Sigmoid colon (tissue), 6 donors: ENCODE measurements at regions not wholly inside any gene's neighbourhood (a gene's known extent, or its start where the extent isn't known, plus 50 kb on each side); places are given as distances from the start of the nearest gene placed in this dataset.

ENCODE experiments used
- DNase-seq: peaks from one replicate; pipeline ENCODE4 v3.0.0-alpha.2; 2019
- H3K27ac ChIP-seq, 4 donors: fragments of 200-600 bp; sonication (generic); one replicate each; pipeline ENCODE4 v1.5.1; 2016 to 2019; ENCODE audit warnings: mild to moderate bottlenecking in 1 of 4
- H3K27me3 ChIP-seq, 3 donors: fragments of 200-600 bp; sonication (generic); one replicate each; pipeline ENCODE4 v1.5.1; 2019; ENCODE audit warnings: mild to moderate bottlenecking in 1 of 3
- H3K36me3 ChIP-seq, 4 donors: fragments of 200-600 bp; sonication (generic); one replicate each; pipeline ENCODE4 v1.5.1; 2016 to 2019
- H3K4me1 ChIP-seq, 4 donors: fragments of 200-600 bp; sonication (generic); one replicate each; pipeline ENCODE4 v1.5.1; 2017 to 2019
- H3K4me3 ChIP-seq, 4 donors: fragments of 200-600 bp; sonication (generic); one replicate each; pipeline ENCODE4 v1.5.1; 2017 to 2019; ENCODE audit warnings: mild to moderate bottlenecking in 2 of 4, moderate library complexity in 1 of 4
- H3K9me3 ChIP-seq, 4 donors: fragments of 200-600 bp in 3 of 4; sonication (generic) in 3 of 4; one replicate each; pipeline versions ENCODE4 v1.5.1 to v1.6.1; 2013 to 2019
- CTCF ChIP-seq, 4 experiments: fragments of 450-650 bp in 3 of 4; fragments of 200-600 bp in 1 of 4; IDR thresholded peaks; one replicate each; pipeline ENCODE4 v1.5.1; 2016 to 2019; ENCODE audit warnings: antibody characterized with exemption in 4 of 4, mild to moderate bottlenecking in 3 of 4, moderate library complexity in 2 of 4
- EP300 ChIP-seq, 4 donors: sonication (generic); formaldehyde crosslinking; IDR thresholded peaks; one replicate each; pipeline ENCODE4 v1.6.1; 2017; ENCODE audit warnings: antibody characterized with exemption in 4 of 4
- POLR2A ChIP-seq, 2 donors: fragments of 450-650 bp; IDR thresholded peaks; one replicate each; pipeline ENCODE4 v1.6.1; 2016; ENCODE audit warnings: antibody characterized with exemption in 2 of 2, mild to moderate bottlenecking in 2 of 2, moderate library complexity in 2 of 2
- POLR2AphosphoS5 ChIP-seq, 4 donors: sonication (generic); formaldehyde crosslinking; IDR thresholded peaks; one replicate each; pipeline ENCODE4 v1.6.1; 2017; ENCODE audit warnings: antibody characterized with exemption in 4 of 4
- WGBS, 2 donors: extraction: QIAGEN DNeasy Blood & Tissue Kit; methylation state at CpG; one replicate each; pipeline ENCODE4 v1.1.7; 2013; 5-methylcytosine and 5-hydroxymethylcytosine counted together
- intact Hi-C: fragments of 100-400 bp; cut with DNase I; formaldehyde crosslinking; loops from one replicate; pipeline ENCODE4 v1.15.1; 2023
- donor health status: healthy with polysubstance abuse.
- donor health status: healthy.

DNA sequence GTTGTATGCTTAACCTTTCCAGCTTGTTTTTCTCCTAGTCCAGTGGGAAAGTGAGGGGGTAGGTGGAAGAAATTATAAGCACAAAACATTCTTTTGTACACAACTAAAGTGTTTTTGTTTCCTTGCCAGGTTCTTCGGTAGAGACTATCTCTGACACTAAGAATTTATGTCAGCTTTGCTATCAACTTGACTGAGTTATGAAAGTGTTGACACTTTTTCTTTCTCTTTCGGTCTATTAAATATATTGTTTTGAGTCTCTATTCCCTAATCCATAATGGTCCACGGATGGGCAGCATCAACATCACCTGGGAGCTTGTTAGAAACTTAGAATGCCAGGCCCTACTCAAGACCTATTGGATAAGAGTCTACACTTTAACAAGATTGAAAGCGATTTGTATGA lies 195.0 kb upstream of the ATP10B start:
- whole genome bisulfite sequencing, 2 donors = 56 to 59% methylated on average over 4 of the region's 4 CpGs
- intact Hi-C loops = no loop called here

DNA sequence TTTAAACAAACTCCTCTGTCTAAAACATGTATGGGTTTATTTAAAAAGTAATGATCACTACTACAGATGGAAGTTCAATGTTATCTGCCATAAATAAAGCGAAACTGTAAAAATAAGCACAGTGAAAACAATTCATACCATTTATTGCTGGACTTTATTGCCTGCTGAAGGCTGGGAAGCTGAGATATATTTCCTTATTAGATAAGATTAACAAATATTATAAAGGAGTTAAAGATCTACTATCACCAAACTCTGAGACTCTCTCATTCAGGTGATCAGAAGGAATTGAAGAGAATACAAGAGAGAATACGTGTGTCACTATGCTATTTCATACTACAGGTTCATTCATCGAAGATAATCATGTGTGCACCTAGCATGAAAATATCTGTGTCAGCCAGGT lies 190.9 kb upstream of the ATP10B start:
- H3K27me3 ChIP-seq = no peaks in the 10 kb centered on the region
- no peak overlapping the region for H3K27ac ChIP-seq
- no peaks in the 10 kb centered on the region for H3K9me3 ChIP-seq
- intact Hi-C loops = no loop called here
- no peak for TF ChIP-seq POLR2AphosphoS5 (IDR thresholded peaks at IDR 0.05)
- TF ChIP-seq EP300 (IDR thresholded peaks at IDR 0.05) = no peak
- no peak for TF ChIP-seq CTCF (IDR thresholded peaks at IDR 0.05)
- no peak for TF ChIP-seq POLR2A (IDR thresholded peaks at IDR 0.05)
- WGBS, 2 donors = 23 to 63% methylated on average over 3 of the region's 3 CpGs
- DNase-seq = no peak
- no peaks in the 10 kb centered on the region for H3K4me1 ChIP-seq
- no peak overlapping the region for H3K4me3 ChIP-seq
- H3K36me3 ChIP-seq = no peaks in the 10 kb centered on the region

More for the DNA sequence above, 195.0 kb upstream of the ATP10B start:
- Histone ChIP-seq H3K36me3 (no peaks in the 10 kb centered on the region), H3K4me3 (no peak overlapping the region), H3K27ac (no peak overlapping the region), H3K27me3 (no peaks in the 10 kb centered on the region), H3K4me1 (no peaks in the 10 kb centered on the region), H3K9me3 (no peaks in the 10 kb centered on the region)
- no peak for DNase-seq
- TF ChIP-seq POLR2A (IDR thresholded peaks at IDR 0.05) = no peak
- TF ChIP-seq CTCF (IDR thresholded peaks at IDR 0.05) = no peak
- no peak for TF ChIP-seq POLR2AphosphoS5 (IDR thresholded peaks at IDR 0.05)
- TF ChIP-seq EP300 (IDR thresholded peaks at IDR 0.05) = no peak

GRCh38 chr5:161042443-161042842 lies 190.4 kb upstream of the ATP10B start:
- TF ChIP-seq POLR2AphosphoS5 (IDR thresholded peaks at IDR 0.05) (no peak), CTCF (IDR thresholded peaks at IDR 0.05) (no peak), EP300 (IDR thresholded peaks at IDR 0.05) (no peak), POLR2A (IDR thresholded peaks at IDR 0.05) (no peak)
- intact Hi-C loops = no loop called here
- no peaks in the 10 kb centered on the region for H3K27me3 ChIP-seq
- 22 to 63% methylated on average over 1 of the region's 1 CpG for WGBS, 2 donors
- no peaks in the 10 kb centered on the region for H3K4me1 ChIP-seq
- no peaks in the 10 kb centered on the region for H3K36me3 ChIP-seq
- H3K9me3 ChIP-seq = no peaks in the 10 kb centered on the region
- H3K4me3 ChIP-seq = no peak overlapping the region
- no peak overlapping the region for H3K27ac ChIP-seq
- DNase-seq = no peak

- Histone ChIP-seq H3K27me3 (no peaks in the 10 kb centered on the region), H3K36me3 (no peaks in the 10 kb centered on the region), H3K9me3 (no peaks in the 10 kb centered on the region), H3K4me1 (no peaks in the 10 kb centered on the region), H3K27ac (no peak overlapping the region), H3K4me3 (no peak overlapping the region)
- no peak for DNase-seq
- 91 to 94% methylated on average over 1 of the region's 1 CpG for WGBS, 2 donors
- TF ChIP-seq EP300 (IDR thresholded peaks at IDR 0.05) (no peak), POLR2AphosphoS5 (IDR thresholded peaks at IDR 0.05) (no peak), POLR2A (IDR thresholded peaks at IDR 0.05) (no peak), CTCF (IDR thresholded peaks at IDR 0.05) (no peak)
- intact Hi-C loops = no loop called here
Measured at GRCh38 chr5:161040818-161041217, 188.8 kb upstream of the ATP10B start.

GRCh38 chr5:161036296-161036695 lies 184.3 kb upstream of the ATP10B start:
- WGBS, 2 donors = 87 to 94% methylated on average over 3 of the region's 3 CpGs
- Histone ChIP-seq H3K36me3 (no peaks in the 10 kb centered on the region), H3K9me3 (no peaks in the 10 kb centered on the region), H3K27me3 (no peaks in the 10 kb centered on the region), H3K27ac (no peak overlapping the region), H3K4me3 (no peak overlapping the region), H3K4me1 (no peaks in the 10 kb centered on the region)
- intact Hi-C loops = no loop called here
- TF ChIP-seq POLR2AphosphoS5 (IDR thresholded peaks at IDR 0.05) (no peak), EP300 (IDR thresholded peaks at IDR 0.05) (no peak), CTCF (IDR thresholded peaks at IDR 0.05) (no peak)
- DNase-seq = no peak
